GM23338 (cell line): ENCODE measurements at regions not wholly inside any gene's neighbourhood (a gene's known extent, or its start where the extent isn't known, plus 50 kb on each side); places are given as distances from the start of the nearest gene placed in this dataset.

ENCODE experiments used
- ATAC-seq: fragments of 200-7000 bp; cut with Tn5 transposase; 3 replicates; pipeline ENCODE4 v1.9.1; 2020
- DNase-seq: peaks from one replicate; pipeline ENCODE4 v3.0.0-alpha.2; 2015; ENCODE audit warnings: low spot score
- H2AFZ ChIP-seq: fragments of 200-600 bp; sonication (generic); 2 replicates; pipeline ENCODE4 v1.8.0; 2016; ENCODE audit warnings: antibody characterized with exemption, mild to moderate bottlenecking, moderate library complexity
- H3F3A ChIP-seq: fragments of 200-600 bp; sonication (generic); replicated peaks from 2 replicates; pipeline ENCODE4 v1.8.0; 2017; ENCODE audit warnings: antibody characterized with exemption, mixed run types, low read depth
- H3K27ac ChIP-seq: fragments of 200-600 bp; sonication (generic); 2 replicates; pipeline ENCODE4 v1.6.1; 2016; ENCODE audit warnings: low read depth
- H3K27me3 ChIP-seq: fragments of 200-600 bp; sonication (generic); 2 replicates; pipeline ENCODE4 v1.8.0; 2016; ENCODE audit warnings: mild to moderate bottlenecking, mixed run types, moderate library complexity; ENCODE audit not compliant: insufficient read depth
- H3K36me3 ChIP-seq: fragments of 200-600 bp; sonication (generic); 2 replicates; pipeline ENCODE4 v1.8.0; 2016; ENCODE audit warnings: mild to moderate bottlenecking; ENCODE audit not compliant: insufficient read depth
- H3K4me1 ChIP-seq: fragments of 200-600 bp; sonication (generic); 2 replicates; pipeline ENCODE4 v1.8.0; 2016; ENCODE audit warnings: mild to moderate bottlenecking, moderate library complexity; ENCODE audit not compliant: insufficient read depth
- H3K4me2 ChIP-seq: fragments of 200-600 bp; sonication (generic); 2 replicates; pipeline ENCODE4 v1.7.1; 2017; ENCODE audit warnings: mixed run types
- H3K4me3 ChIP-seq: fragments of 200-600 bp; sonication (generic); 2 replicates; pipeline ENCODE4 v1.6.1; 2016; ENCODE audit warnings: mixed run types
- H3K79me2 ChIP-seq: fragments of 200-600 bp; sonication (generic); replicated peaks from 2 replicates; pipeline ENCODE4 v1.8.0; 2017; ENCODE audit warnings: mild to moderate bottlenecking; ENCODE audit not compliant: insufficient read depth
- H3K9me2 ChIP-seq: fragments of 200-600 bp; sonication (generic); 2 replicates; pipeline ENCODE4 v1.8.0; 2017; ENCODE audit not compliant: insufficient read depth
- H4K20me1 ChIP-seq: fragments of 200-600 bp; sonication (generic); replicated peaks from 2 replicates; pipeline ENCODE4 v1.8.0; 2017; ENCODE audit warnings: mild to moderate bottlenecking; ENCODE audit not compliant: insufficient read depth
- H3K27ac Mint-ChIP-seq: 2 replicates; pipeline ENCODE4 v1.8.0; 2020; ENCODE audit warnings: inconsistent platforms, mild to moderate bottlenecking, moderate library complexity, mixed read lengths
- H3K27me3 Mint-ChIP-seq: 3 replicates; pipeline ENCODE4 v1.8.0; 2022; ENCODE audit warnings: low read depth, mild to moderate bottlenecking, moderate library complexity, mixed read lengths, inconsistent platforms; ENCODE audit not compliant: insufficient read depth, poor library complexity
- H3K36me3 Mint-ChIP-seq: 3 replicates; pipeline ENCODE4 v1.8.0; 2021; ENCODE audit warnings: low read depth, mild to moderate bottlenecking, inconsistent platforms, moderate library complexity, mixed read lengths
- H3K4me1 Mint-ChIP-seq: 3 replicates; pipeline ENCODE4 v1.8.0; 2020; ENCODE audit warnings: mild to moderate bottlenecking, inconsistent platforms, mixed read lengths
- H3K4me3 Mint-ChIP-seq: 3 replicates; pipeline ENCODE4 v1.8.0; 2021; ENCODE audit warnings: moderate library complexity, mild to moderate bottlenecking, inconsistent platforms, mixed read lengths
- H3K9me3 Mint-ChIP-seq: 3 replicates; pipeline ENCODE4 v1.8.0; 2020; ENCODE audit warnings: moderate library complexity, mild to moderate bottlenecking, inconsistent platforms, mixed read lengths
- CREB1 ChIP-seq: fragments of 250-450 bp; sonication (Bioruptor Pico); IDR thresholded peaks from 2 replicates; pipeline ENCODE4 v1.5.0; 2020; ENCODE audit warnings: low read depth, mild to moderate bottlenecking, moderate library complexity
- EZH2 ChIP-seq: fragments of 200-600 bp; sonication (generic); IDR thresholded peaks from one replicate; pipeline ENCODE4 v1.8.0; 2017; ENCODE audit warnings: antibody characterized with exemption, mild to moderate bottlenecking, low read depth; ENCODE audit not compliant: unreplicated experiment
- NANOG ChIP-seq: IDR thresholded peaks from 2 replicates; pipeline ENCODE4 v1.6.1; 2016; ENCODE audit warnings: antibody characterized with exemption, borderline replicate concordance
- POLR2AphosphoS5 ChIP-seq: IDR thresholded peaks from 2 replicates; pipeline ENCODE4 v1.6.1; 2016; ENCODE audit warnings: antibody characterized with exemption, low read depth
- ZNF114 ChIP-seq: fragments of 250-450 bp; sonication (Bioruptor Pico); IDR thresholded peaks from 2 replicates; pipeline ENCODE4 v1.5.0; 2020; ENCODE audit warnings: mild to moderate bottlenecking, moderate library complexity
- ZNF331 ChIP-seq: fragments of 250-450 bp; sonication (Bioruptor Pico); IDR thresholded peaks from 2 replicates; pipeline ENCODE4 v1.5.0; 2020; ENCODE audit warnings: low read depth, mild to moderate bottlenecking, moderate library complexity
- TF ChIP-seq, protein P1 (sequence below): fragments of 250-450 bp; sonication (Bioruptor Pico); IDR thresholded peaks from 2 replicates; pipeline ENCODE4 v1.5.0; 2020; ENCODE audit warnings: mild to moderate bottlenecking, moderate library complexity
- TF ChIP-seq, protein P2 (sequence below): IDR thresholded peaks from 2 replicates; pipeline ENCODE4 v1.6.1; 2016; ENCODE audit warnings: antibody characterized with exemption
- TF ChIP-seq, protein P3 (sequence below): IDR thresholded peaks from one replicate; pipeline ENCODE4 v1.6.1; 2018; ENCODE audit warnings: antibody characterized with exemption; ENCODE audit not compliant: unreplicated experiment

DNA sequence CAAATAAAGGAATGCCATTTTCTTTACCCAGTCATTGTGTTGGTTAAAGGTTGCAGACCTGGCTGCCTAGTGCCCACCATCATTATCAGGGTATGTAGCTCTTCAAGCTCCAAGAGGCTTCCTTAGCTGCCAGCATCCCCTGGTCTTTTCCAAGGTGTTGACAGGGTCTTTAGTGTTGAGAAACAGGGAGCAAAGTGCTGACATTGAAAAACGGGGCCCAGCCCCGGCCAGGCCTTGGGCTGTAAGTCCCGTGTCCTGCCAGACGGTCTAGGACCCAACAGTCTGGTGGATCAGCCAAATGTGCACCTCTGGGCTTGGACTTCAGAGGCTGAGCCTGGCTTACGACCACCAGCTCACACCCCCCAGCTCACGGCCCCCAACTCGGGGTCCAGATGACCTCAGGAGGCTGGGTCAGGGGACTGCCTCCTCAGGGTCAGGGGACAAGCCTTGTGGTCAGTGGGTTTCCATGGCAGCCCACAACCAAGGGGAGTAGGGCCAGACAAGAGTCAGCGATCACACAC is 114.4 kb upstream of the MLN start (continued):
- TF ChIP-seq EZH2, result no peak
- TF ChIP-seq CREB1 (CRISPR knock-in tag), result no peak
- TF ChIP-seq, protein P1, sequence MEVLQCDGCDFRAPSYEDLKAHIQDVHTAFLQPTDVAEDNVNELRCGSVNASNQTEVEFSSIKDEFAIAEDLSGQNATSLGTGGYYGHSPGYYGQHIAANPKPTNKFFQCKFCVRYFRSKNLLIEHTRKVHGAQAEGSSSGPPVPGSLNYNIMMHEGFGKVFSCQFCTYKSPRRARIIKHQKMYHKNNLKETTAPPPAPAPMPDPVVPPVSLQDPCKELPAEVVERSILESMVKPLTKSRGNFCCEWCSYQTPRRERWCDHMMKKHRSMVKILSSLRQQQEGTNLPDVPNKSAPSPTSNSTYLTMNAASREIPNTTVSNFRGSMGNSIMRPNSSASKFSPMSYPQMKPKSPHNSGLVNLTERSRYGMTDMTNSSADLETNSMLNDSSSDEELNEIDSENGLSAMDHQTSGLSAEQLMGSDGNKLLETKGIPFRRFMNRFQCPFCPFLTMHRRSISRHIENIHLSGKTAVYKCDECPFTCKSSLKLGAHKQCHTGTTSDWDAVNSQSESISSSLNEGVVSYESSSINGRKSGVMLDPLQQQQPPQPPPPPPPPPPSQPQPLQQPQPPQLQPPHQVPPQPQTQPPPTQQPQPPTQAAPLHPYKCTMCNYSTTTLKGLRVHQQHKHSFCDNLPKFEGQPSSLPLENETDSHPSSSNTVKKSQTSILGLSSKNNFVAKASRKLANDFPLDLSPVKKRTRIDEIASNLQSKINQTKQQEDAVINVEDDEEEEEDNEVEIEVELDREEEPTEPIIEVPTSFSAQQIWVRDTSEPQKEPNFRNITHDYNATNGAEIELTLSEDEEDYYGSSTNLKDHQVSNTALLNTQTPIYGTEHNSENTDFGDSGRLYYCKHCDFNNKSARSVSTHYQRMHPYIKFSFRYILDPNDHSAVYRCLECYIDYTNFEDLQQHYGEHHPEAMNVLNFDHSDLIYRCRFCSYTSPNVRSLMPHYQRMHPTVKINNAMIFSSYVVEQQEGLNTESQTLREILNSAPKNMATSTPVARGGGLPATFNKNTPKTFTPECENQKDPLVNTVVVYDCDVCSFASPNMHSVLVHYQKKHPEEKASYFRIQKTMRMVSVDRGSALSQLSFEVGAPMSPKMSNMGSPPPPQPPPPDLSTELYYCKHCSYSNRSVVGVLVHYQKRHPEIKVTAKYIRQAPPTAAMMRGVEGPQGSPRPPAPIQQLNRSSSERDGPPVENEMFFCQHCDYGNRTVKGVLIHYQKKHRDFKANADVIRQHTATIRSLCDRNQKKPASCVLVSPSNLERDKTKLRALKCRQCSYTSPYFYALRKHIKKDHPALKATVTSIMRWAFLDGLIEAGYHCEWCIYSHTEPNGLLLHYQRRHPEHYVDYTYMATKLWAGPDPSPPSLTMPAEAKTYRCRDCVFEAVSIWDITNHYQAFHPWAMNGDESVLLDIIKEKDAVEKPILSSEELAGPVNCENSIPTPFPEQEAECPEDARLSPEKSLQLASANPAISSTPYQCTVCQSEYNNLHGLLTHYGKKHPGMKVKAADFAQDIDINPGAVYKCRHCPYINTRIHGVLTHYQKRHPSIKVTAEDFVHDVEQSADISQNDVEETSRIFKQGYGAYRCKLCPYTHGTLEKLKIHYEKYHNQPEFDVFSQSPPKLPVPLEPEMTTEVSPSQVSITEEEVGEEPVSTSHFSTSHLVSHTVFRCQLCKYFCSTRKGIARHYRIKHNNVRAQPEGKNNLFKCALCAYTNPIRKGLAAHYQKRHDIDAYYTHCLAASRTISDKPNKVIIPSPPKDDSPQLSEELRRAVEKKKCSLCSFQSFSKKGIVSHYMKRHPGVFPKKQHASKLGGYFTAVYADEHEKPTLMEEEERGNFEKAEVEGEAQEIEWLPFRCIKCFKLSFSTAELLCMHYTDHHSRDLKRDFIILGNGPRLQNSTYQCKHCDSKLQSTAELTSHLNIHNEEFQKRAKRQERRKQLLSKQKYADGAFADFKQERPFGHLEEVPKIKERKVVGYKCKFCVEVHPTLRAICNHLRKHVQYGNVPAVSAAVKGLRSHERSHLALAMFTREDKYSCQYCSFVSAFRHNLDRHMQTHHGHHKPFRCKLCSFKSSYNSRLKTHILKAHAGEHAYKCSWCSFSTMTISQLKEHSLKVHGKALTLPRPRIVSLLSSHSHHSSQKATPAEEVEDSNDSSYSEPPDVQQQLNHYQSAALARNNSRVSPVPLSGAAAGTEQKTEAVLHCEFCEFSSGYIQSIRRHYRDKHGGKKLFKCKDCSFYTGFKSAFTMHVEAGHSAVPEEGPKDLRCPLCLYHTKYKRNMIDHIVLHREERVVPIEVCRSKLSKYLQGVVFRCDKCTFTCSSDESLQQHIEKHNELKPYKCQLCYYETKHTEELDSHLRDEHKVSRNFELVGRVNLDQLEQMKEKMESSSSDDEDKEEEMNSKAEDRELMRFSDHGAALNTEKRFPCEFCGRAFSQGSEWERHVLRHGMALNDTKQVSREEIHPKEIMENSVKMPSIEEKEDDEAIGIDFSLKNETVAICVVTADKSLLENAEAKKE, result no peak
- no peak for TF ChIP-seq NANOG
- no peak for TF ChIP-seq POLR2AphosphoS5

DNA sequence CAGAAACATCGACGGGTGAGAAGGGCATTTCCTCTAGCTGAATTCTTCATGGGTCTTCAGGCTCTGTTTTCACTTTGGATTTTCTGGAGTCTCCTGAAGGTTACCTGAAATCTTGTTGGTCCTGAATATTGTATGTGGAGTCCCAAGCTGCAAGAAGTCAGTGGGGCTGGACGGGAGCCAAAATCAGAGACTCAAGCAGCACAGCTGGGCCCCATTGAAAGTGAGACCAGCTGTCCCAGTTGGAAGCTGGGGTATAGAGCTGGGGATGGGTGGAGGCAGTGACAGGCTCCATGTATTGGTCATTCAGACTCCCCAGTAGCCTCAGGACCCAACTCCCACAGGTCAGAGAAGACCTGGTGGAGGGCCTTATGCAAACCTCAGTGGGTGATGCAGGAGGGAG is 111.3 kb upstream of the MLN start:
- ATAC-seq (no peak), DNase-seq (no peak)
- no peak overlapping the region for H3K4me2 ChIP-seq
- no peaks in the 10 kb centered on the region for H3K27me3 ChIP-seq
- no peaks in the 10 kb centered on the region for H3K79me2 ChIP-seq
- H3F3A ChIP-seq, result no peaks in the 10 kb centered on the region
- H2AFZ ChIP-seq, result no peak overlapping the region
- peaks cover 12% of the 10 kb centered on the region for H3K27me3 Mint-ChIP-seq
- peaks cover 11% of the 10 kb centered on the region; the same call in 1 of the 3 replicates for H3K9me3 Mint-ChIP-seq
- no peaks in the 10 kb centered on the region for H3K4me1 ChIP-seq
- H4K20me1 ChIP-seq, result no peaks in the 10 kb centered on the region
- no peaks in the 10 kb centered on the region for H3K36me3 ChIP-seq
- H3K4me3 ChIP-seq, result no peak overlapping the region
- no peak overlapping the region for H3K27ac ChIP-seq
- 0 out of 2 replicates have a peak, but pooled peaks cover 3% of the 10 kb centered on the region for H3K9me2 ChIP-seq
- no peak overlapping the region for H3K27ac Mint-ChIP-seq
- H3K4me3 Mint-ChIP-seq, result no peak overlapping the region
- H3K36me3 Mint-ChIP-seq, result no peaks in the 10 kb centered on the region
- H3K4me1 Mint-ChIP-seq, result peaks cover 12% of the 10 kb centered on the region; the same call in 2 of the 3 replicates
- no peak for TF ChIP-seq NANOG
- TF ChIP-seq, protein P2, sequence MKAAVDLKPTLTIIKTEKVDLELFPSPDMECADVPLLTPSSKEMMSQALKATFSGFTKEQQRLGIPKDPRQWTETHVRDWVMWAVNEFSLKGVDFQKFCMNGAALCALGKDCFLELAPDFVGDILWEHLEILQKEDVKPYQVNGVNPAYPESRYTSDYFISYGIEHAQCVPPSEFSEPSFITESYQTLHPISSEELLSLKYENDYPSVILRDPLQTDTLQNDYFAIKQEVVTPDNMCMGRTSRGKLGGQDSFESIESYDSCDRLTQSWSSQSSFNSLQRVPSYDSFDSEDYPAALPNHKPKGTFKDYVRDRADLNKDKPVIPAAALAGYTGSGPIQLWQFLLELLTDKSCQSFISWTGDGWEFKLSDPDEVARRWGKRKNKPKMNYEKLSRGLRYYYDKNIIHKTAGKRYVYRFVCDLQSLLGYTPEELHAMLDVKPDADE, result no peak
- no peak for TF ChIP-seq POLR2AphosphoS5
- TF ChIP-seq ZNF114 (CRISPR knock-in tag), result no peak
- TF ChIP-seq, protein P3, sequence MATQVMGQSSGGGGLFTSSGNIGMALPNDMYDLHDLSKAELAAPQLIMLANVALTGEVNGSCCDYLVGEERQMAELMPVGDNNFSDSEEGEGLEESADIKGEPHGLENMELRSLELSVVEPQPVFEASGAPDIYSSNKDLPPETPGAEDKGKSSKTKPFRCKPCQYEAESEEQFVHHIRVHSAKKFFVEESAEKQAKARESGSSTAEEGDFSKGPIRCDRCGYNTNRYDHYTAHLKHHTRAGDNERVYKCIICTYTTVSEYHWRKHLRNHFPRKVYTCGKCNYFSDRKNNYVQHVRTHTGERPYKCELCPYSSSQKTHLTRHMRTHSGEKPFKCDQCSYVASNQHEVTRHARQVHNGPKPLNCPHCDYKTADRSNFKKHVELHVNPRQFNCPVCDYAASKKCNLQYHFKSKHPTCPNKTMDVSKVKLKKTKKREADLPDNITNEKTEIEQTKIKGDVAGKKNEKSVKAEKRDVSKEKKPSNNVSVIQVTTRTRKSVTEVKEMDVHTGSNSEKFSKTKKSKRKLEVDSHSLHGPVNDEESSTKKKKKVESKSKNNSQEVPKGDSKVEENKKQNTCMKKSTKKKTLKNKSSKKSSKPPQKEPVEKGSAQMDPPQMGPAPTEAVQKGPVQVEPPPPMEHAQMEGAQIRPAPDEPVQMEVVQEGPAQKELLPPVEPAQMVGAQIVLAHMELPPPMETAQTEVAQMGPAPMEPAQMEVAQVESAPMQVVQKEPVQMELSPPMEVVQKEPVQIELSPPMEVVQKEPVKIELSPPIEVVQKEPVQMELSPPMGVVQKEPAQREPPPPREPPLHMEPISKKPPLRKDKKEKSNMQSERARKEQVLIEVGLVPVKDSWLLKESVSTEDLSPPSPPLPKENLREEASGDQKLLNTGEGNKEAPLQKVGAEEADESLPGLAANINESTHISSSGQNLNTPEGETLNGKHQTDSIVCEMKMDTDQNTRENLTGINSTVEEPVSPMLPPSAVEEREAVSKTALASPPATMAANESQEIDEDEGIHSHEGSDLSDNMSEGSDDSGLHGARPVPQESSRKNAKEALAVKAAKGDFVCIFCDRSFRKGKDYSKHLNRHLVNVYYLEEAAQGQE, result no peak
- TF ChIP-seq ZNF331 (CRISPR knock-in tag), result no peak
